NCI-H2081 treated with DMSO at 0.1 percent for 48 hours (cell line): ENCODE measurements at regions not wholly inside any gene's neighbourhood (a gene's known extent, or its start where the extent isn't known, plus 50 kb on each side); places are given as distances from the start of the nearest gene placed in this dataset.

ENCODE experiments used
- DNase-seq: peaks from one replicate; lab custom pipeline; 2025; lab: John Stamatoyannopoulos, UW

GRCh38 chr1:195394567-195394966 is 1213.7 kb downstream of the KCNT2 start:
- no peak for DNase-seq

GRCh38 chr1:195376190-195376589 is 1232.0 kb downstream of the KCNT2 start:
- DNase-seq = no peak

- no peak for DNase-seq
These were observed 1234.4 kb downstream of the KCNT2 start for GRCh38 chr1:195373856-195374255.

- DNase-seq = no peak
These were observed 1263.1 kb downstream of the KCNT2 start for GRCh38 chr1:195345149-195345548.

- DNase-seq = no peak
These were observed 1270.6 kb downstream of the KCNT2 start for GRCh38 chr1:195337646-195338045.

GRCh38 chr1:195336812-195337211 is 1271.4 kb downstream of the KCNT2 start:
- no peak for DNase-seq

GRCh38 chr1:195335541-195335940 is 1272.7 kb downstream of the KCNT2 start:
- DNase-seq = no peak

GRCh38 chr1:195332102-195332501 is 1276.1 kb downstream of the KCNT2 start:
- DNase-seq = no peak

- DNase-seq = no peak
These were observed 1279.6 kb downstream of the KCNT2 start for GRCh38 chr1:195328681-195329080.

- DNase-seq = no peak
These were observed 1280.1 kb downstream of the KCNT2 start for GRCh38 chr1:195328102-195328501.

GRCh38 chr1:195327361-195327760 is 1280.9 kb downstream of the KCNT2 start:
- DNase-seq = no peak

- no peak for DNase-seq
These were observed 1281.9 kb downstream of the KCNT2 start for GRCh38 chr1:195326325-195326724.

- DNase-seq = no peak
These were observed 1283.1 kb downstream of the KCNT2 start for GRCh38 chr1:195325181-195325580.

- no peak for DNase-seq
These were observed 1302.0 kb downstream of the KCNT2 start for GRCh38 chr1:195306281-195306680.

- DNase-seq = no peak
These were observed 1313.3 kb downstream of the KCNT2 start for GRCh38 chr1:195294911-195295310.

- no peak for DNase-seq
These were observed 1329.6 kb downstream of the KCNT2 start for GRCh38 chr1:195278644-195279043.

GRCh38 chr1:195275710-195276109 is 1332.5 kb downstream of the KCNT2 start:
- DNase-seq = no peak

- DNase-seq = no peak
These were observed 1356.3 kb downstream of the KCNT2 start for GRCh38 chr1:195251900-195252299.

- no peak for DNase-seq
These were observed 1364.7 kb downstream of the KCNT2 start for GRCh38 chr1:195243492-195243891.

GRCh38 chr1:195241066-195241465 is 1367.2 kb downstream of the KCNT2 start:
- no peak for DNase-seq

- no peak for DNase-seq
These were observed 1369.9 kb downstream of the KCNT2 start for GRCh38 chr1:195238313-195238712.

- no peak for DNase-seq
These were observed 1371.0 kb downstream of the KCNT2 start for GRCh38 chr1:195236991-195237889.

- no peak for DNase-seq
These were observed 1389.6 kb downstream of the KCNT2 start for GRCh38 chr1:195218428-195219212.
